ENCODE measurements at regions not wholly inside any gene's neighbourhood (a gene's known extent, or its start where the extent isn't known, plus 50 kb on each side); places are given as distances from the start of the nearest gene placed in this dataset.

DNA sequence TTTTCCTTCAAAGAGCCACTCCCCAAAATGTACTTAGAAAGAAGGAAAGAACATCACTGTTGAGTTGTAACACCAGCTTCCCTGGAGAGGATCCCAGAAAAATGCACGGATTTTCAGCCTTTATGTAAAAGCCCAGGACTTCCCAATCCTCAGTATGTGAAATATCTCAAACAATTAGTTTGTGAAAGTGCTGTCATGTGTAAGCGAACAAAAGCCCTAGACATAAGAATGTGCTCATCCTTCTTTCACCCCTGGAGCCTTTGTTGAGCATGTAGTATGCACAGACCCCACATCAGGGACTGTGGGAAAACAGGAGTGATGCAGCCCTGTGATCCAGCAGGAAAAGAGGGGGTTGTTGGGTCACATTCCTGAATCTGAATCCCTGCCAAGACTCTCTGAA lies 441.4 kb upstream of the ZNF507 start:
- TF ChIP-seq MAFK (IDR thresholded peaks at IDR 0.05; ENCODE audit: partially characterized antibody) = no peak
- TF ChIP-seq CEBPB (IDR thresholded peaks at IDR 0.05) = no peak
- TF ChIP-seq, protein P1, sequence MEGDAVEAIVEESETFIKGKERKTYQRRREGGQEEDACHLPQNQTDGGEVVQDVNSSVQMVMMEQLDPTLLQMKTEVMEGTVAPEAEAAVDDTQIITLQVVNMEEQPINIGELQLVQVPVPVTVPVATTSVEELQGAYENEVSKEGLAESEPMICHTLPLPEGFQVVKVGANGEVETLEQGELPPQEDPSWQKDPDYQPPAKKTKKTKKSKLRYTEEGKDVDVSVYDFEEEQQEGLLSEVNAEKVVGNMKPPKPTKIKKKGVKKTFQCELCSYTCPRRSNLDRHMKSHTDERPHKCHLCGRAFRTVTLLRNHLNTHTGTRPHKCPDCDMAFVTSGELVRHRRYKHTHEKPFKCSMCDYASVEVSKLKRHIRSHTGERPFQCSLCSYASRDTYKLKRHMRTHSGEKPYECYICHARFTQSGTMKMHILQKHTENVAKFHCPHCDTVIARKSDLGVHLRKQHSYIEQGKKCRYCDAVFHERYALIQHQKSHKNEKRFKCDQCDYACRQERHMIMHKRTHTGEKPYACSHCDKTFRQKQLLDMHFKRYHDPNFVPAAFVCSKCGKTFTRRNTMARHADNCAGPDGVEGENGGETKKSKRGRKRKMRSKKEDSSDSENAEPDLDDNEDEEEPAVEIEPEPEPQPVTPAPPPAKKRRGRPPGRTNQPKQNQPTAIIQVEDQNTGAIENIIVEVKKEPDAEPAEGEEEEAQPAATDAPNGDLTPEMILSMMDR (IDR thresholded peaks at IDR 0.05) = no peak
- no peak for TF ChIP-seq CBX8 (IDR thresholded peaks at IDR 0.05)
- no peak for TF ChIP-seq POLR2A (IDR thresholded peaks at IDR 0.05; ENCODE audit: low read length)
- TF ChIP-seq MYC (IDR thresholded peaks at IDR 0.05; ENCODE audit: borderline replicate concordance, low read length) = no peak
- no peak for TF ChIP-seq EP300 (IDR thresholded peaks at IDR 0.05)
- no peak for TF ChIP-seq MAZ (IDR thresholded peaks at IDR 0.05; ENCODE audit: borderline replicate concordance, low read depth, low read length)
- TF ChIP-seq JUNB (IDR thresholded peaks at IDR 0.05) = no peak
- no peak for TF ChIP-seq NR3C1 (IDR thresholded peaks at IDR 0.05)
- TF ChIP-seq ESRRA (IDR thresholded peaks at IDR 0.05; ENCODE audit: borderline replicate concordance, low read length) = no peak
- TF ChIP-seq, protein P2, sequence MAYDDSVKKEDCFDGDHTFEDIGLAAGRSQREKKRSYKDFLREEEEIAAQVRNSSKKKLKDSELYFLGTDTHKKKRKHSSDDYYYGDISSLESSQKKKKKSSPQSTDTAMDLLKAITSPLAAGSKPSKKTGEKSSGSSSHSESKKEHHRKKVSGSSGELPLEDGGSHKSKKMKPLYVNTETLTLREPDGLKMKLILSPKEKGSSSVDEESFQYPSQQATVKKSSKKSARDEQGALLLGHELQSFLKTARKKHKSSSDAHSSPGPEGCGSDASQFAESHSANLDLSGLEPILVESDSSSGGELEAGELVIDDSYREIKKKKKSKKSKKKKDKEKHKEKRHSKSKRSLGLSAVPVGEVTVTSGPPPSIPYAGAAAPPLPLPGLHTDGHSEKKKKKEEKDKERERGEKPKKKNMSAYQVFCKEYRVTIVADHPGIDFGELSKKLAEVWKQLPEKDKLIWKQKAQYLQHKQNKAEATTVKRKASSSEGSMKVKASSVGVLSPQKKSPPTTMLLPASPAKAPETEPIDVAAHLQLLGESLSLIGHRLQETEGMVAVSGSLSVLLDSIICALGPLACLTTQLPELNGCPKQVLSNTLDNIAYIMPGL (CRISPR knock-in tag; IDR thresholded peaks at IDR 0.05; ENCODE audit: borderline replicate concordance) = no peak

Data from A549 (cell line).